ENCODE measurements at regions not wholly inside any gene's neighbourhood (a gene's known extent, or its start where the extent isn't known, plus 50 kb on each side); places are given as distances from the start of the nearest gene placed in this dataset.

GRCh38 chr17:52495646-52496045, 337.1 kb upstream of the CA10 start:
- TF ChIP-seq, protein P1, sequence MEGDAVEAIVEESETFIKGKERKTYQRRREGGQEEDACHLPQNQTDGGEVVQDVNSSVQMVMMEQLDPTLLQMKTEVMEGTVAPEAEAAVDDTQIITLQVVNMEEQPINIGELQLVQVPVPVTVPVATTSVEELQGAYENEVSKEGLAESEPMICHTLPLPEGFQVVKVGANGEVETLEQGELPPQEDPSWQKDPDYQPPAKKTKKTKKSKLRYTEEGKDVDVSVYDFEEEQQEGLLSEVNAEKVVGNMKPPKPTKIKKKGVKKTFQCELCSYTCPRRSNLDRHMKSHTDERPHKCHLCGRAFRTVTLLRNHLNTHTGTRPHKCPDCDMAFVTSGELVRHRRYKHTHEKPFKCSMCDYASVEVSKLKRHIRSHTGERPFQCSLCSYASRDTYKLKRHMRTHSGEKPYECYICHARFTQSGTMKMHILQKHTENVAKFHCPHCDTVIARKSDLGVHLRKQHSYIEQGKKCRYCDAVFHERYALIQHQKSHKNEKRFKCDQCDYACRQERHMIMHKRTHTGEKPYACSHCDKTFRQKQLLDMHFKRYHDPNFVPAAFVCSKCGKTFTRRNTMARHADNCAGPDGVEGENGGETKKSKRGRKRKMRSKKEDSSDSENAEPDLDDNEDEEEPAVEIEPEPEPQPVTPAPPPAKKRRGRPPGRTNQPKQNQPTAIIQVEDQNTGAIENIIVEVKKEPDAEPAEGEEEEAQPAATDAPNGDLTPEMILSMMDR (IDR thresholded peaks at IDR 0.05): no peak
- TF ChIP-seq POLR2A (IDR thresholded peaks at IDR 0.05): no peak

Data from thyroid gland (tissue), 4 donors.